Neural cell (in vitro differentiated cells): ENCODE measurements at regions not wholly inside any gene's neighbourhood (a gene's known extent, or its start where the extent isn't known, plus 50 kb on each side); places are given as distances from the start of the nearest gene placed in this dataset.

Experiments
- CTCF ChIP-seq: fragments of 450-650 bp; IDR thresholded peaks from 2 replicates; pipeline ENCODE4 v1.5.1; 2014; ENCODE audit warnings: antibody characterized with exemption, mild to moderate bottlenecking, moderate library complexity; ENCODE audit not compliant: poor library complexity, severe bottlenecking
- EP300 ChIP-seq: fragments of 450-650 bp; conservative IDR thresholded peaks from 2 replicates; pipeline ENCODE4 v1.6.1; 2014; ENCODE audit warnings: antibody characterized with exemption, mild to moderate bottlenecking, moderate library complexity; ENCODE audit not compliant: poor library complexity, severe bottlenecking
- EZH2 ChIP-seq: fragments of 200-600, 300-800 bp; shearing (Covaris generic), sonication (generic); IDR thresholded peaks from 2 replicates; pipeline ENCODE4 v1.6.1; 2014; ENCODE audit warnings: antibody characterized with exemption, low read length, borderline replicate concordance, mild to moderate bottlenecking; ENCODE audit not compliant: insufficient read depth, poor library complexity, severe bottlenecking
- POLR2AphosphoS5 ChIP-seq: IDR thresholded peaks from 2 replicates; pipeline ENCODE4 v1.6.1; 2012
- RAD21 ChIP-seq: fragments of 450-650 bp; conservative IDR thresholded peaks from 2 replicates; pipeline ENCODE4 v1.6.1; 2014; ENCODE audit warnings: antibody characterized with exemption, mild to moderate bottlenecking, moderate library complexity
- REST ChIP-seq: IDR thresholded peaks from 2 replicates; pipeline ENCODE4 v1.6.1; 2012; ENCODE audit warnings: borderline replicate concordance

GRCh38 chr11:16512899-16513241, 156.5 kb upstream of the SOX6 start:
- no peak for TF ChIP-seq POLR2AphosphoS5
- no peak for TF ChIP-seq CTCF
- no peak for TF ChIP-seq EZH2
- no peak for TF ChIP-seq REST
- TF ChIP-seq RAD21: no peak
- TF ChIP-seq EP300: no peak
